NB4 (cell line): ENCODE measurements at regions not wholly inside any gene's neighbourhood (a gene's known extent, or its start where the extent isn't known, plus 50 kb on each side); places are given as distances from the start of the nearest gene placed in this dataset.

Experiments
- CTCF ChIP-seq: IDR thresholded peaks from one replicate; pipeline ENCODE4 v1.5.1; 2012; ENCODE audit warnings: low read depth, low read length
- MAX ChIP-seq: IDR thresholded peaks from 2 replicates; pipeline ENCODE4 v1.6.1; 2011; ENCODE audit warnings: low read depth, low read length
- POLR2A ChIP-seq: IDR thresholded peaks from 2 replicates; pipeline ENCODE4 v1.6.1; 2011; ENCODE audit warnings: mild to moderate bottlenecking; ENCODE audit not compliant: insufficient read length; ENCODE audit errors: extremely low read depth

- no peak for TF ChIP-seq CTCF
- no peak for TF ChIP-seq POLR2A
- TF ChIP-seq MAX, result no peak
Measured at GRCh38 chr18:28411806-28412205, 234.9 kb upstream of the CDH2 start.
